ENCODE measurements at regions not wholly inside any gene's neighbourhood (a gene's known extent, or its start where the extent isn't known, plus 50 kb on each side); places are given as distances from the start of the nearest gene placed in this dataset.

GRCh38 chr1:201606096-201606495 lies 67.2 kb downstream of the NAV1 start:
- TF ChIP-seq CTCF (IDR thresholded peaks at IDR 0.05; ENCODE audit: borderline replicate concordance) = no peak
- H3K36me3 ChIP-seq = no peaks in the 10 kb centered on the region
- no peak overlapping the region for H3K27ac ChIP-seq (replicated peaks)
- H3K9me3 ChIP-seq (replicated peaks) = no peaks in the 10 kb centered on the region
- no peaks in the 10 kb centered on the region for H3K27me3 ChIP-seq (ENCODE audit: low read depth)
- no peak overlapping the region for H3K4me3 ChIP-seq
- peaks cover 61% of the 10 kb centered on the region for H3K4me1 ChIP-seq
- intact Hi-C loops (cut with micrococcal nuclease) = no loop called here
- no peak for DNase-seq

DNA sequence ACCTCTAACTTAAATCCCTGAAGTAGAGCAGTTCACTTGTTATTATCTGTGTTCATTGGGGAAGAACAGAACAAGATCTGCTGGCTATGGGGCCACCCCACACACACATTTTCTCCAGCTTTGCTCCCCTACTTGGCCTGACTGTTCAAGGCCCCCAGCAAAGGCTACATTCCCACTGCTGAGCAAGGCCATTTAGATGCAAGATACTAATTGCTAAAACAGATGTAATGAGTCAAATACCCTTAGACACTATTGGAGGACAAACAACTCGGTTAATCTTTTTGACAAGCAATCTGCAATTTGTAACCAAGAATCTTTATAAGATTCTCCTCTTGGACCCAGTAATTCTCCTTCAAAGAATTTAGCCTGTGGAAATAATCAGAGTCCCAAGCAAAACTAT lies 67.7 kb downstream of the NAV1 start:
- peaks cover 61% of the 10 kb centered on the region for H3K4me1 ChIP-seq
- H3K27me3 ChIP-seq (ENCODE audit: low read depth) = no peaks in the 10 kb centered on the region
- DNase-seq = no peak
- intact Hi-C loops (cut with micrococcal nuclease) = no loop called here
- no peaks in the 10 kb centered on the region for H3K36me3 ChIP-seq
- H3K9me3 ChIP-seq (replicated peaks) = no peaks in the 10 kb centered on the region
- H3K27ac ChIP-seq (replicated peaks) = no peak overlapping the region
- no peak for TF ChIP-seq CTCF (IDR thresholded peaks at IDR 0.05; ENCODE audit: borderline replicate concordance)
- H3K4me3 ChIP-seq = no peak overlapping the region

GRCh38 chr1:201608635-201609395 lies 69.9 kb downstream of the NAV1 start:
- intact Hi-C loops (cut with micrococcal nuclease) = no loop called here
- Histone ChIP-seq H3K9me3 (replicated peaks) (no peaks in the 10 kb centered on the region), H3K4me1 (peaks cover 57% of the 10 kb centered on the region), H3K4me3 (no peak overlapping the region), H3K27me3 (ENCODE audit: low read depth) (no peaks in the 10 kb centered on the region), H3K36me3 (no peaks in the 10 kb centered on the region), H3K27ac (replicated peaks) (no peak overlapping the region)
- no peak for TF ChIP-seq CTCF (IDR thresholded peaks at IDR 0.05; ENCODE audit: borderline replicate concordance)
- peak; percentile 42 for DNase-seq

DNA sequence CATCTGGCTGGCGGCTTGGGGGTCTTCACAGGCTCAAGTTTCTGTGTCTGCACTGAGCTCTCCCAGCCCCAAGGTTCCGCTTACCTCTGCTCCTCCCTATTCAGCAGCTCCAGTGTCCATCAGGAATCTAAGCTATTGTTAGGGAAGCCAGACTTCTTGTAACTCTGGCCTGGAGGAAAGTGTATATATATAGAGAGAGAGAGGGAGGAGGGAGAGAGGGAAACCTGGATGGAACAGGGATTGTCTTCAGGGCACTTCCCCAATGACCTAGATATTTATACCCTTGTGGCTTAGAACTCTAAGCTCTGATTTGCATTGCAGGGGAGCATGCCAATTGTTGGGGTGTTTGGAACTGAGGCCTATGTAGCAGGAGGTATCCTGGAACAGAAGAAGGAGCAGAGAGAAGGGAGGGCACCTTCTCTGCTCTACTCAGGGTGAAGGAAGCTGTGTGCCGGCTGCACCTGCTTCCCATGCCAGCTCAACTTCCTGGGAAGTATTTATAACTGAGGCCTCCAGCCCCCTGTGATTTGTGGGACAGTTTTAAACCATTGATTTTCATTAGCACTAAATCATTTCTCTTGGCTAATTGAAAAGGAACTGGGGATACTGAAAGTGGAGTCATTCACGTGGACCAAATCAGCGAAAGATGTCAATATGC lies 70.9 kb downstream of the NAV1 start:
- TF ChIP-seq CTCF (IDR thresholded peaks at IDR 0.05; ENCODE audit: borderline replicate concordance) = no peak
- no peak overlapping the region for H3K4me3 ChIP-seq
- H3K27me3 ChIP-seq (ENCODE audit: low read depth) = no peaks in the 10 kb centered on the region
- intact Hi-C loops (cut with micrococcal nuclease) = no loop called here
- H3K36me3 ChIP-seq = no peaks in the 10 kb centered on the region
- H3K27ac ChIP-seq (replicated peaks) = no peak overlapping the region
- peaks cover 64% of the 10 kb centered on the region for H3K4me1 ChIP-seq
- H3K9me3 ChIP-seq (replicated peaks) = no peaks in the 10 kb centered on the region
- DNase-seq = no peak

DNA sequence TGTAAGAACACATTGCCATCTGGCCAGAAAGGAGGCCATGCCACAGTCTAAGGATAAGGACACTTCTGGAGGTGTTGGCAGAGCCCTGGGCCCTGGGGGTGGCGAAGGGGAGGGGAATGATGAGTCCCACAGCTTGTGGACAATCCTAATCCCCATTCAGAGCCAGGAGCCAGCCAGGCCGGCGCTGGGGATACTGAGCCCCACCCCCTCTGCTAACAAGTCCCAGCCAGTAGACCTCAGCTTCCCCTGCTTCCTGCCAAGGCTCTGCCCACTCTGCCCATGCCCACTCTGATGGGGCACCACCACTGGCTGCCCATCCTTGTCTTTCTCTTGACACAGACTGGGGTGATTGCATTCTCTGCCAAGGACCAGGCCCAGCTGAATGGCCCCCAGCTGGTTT lies 71.9 kb downstream of the NAV1 start:
- H3K4me1 ChIP-seq = peaks cover 53% of the 10 kb centered on the region
- no peak overlapping the region for H3K4me3 ChIP-seq
- no peak for DNase-seq
- no peaks in the 10 kb centered on the region for H3K36me3 ChIP-seq
- intact Hi-C loops (cut with micrococcal nuclease) = no loop called here
- no peak for TF ChIP-seq CTCF (IDR thresholded peaks at IDR 0.05; ENCODE audit: borderline replicate concordance)
- H3K27me3 ChIP-seq (ENCODE audit: low read depth) = no peaks in the 10 kb centered on the region
- H3K27ac ChIP-seq (replicated peaks) = no peak overlapping the region
- H3K9me3 ChIP-seq (replicated peaks) = no peaks in the 10 kb centered on the region

All from left ventricle myocardium inferior (tissue), 1 donor.